SH-SY5Y (cell line): ENCODE measurements at regions not wholly inside any gene's neighbourhood (a gene's known extent, or its start where the extent isn't known, plus 50 kb on each side); places are given as distances from the start of the nearest gene placed in this dataset.

Experiments used
- GATA2 ChIP-seq: IDR thresholded peaks from 2 replicates; pipeline ENCODE4 v1.6.1; 2011; ENCODE audit warnings: mild to moderate bottlenecking, low read depth, low read length
- GATA3 ChIP-seq: IDR thresholded peaks from 2 replicates; pipeline ENCODE4 v1.6.1; 2011; ENCODE audit warnings: low read depth, mild to moderate bottlenecking, low read length, moderate library complexity

GRCh38 chr14:87879389-87879788, 113.6 kb downstream of the GALC start:
- TF ChIP-seq GATA3, result no peak
- no peak for TF ChIP-seq GATA2

- no peak for TF ChIP-seq GATA2
- no peak for TF ChIP-seq GATA3
Measured at GRCh38 chr14:87878959-87879358, 114.0 kb downstream of the GALC start.

GRCh38 chr14:87877877-87878276, 115.1 kb downstream of the GALC start:
- TF ChIP-seq GATA3 (no peak), GATA2 (no peak)

GRCh38 chr14:87874676-87875075, 118.3 kb downstream of the GALC start:
- no peak for TF ChIP-seq GATA3
- TF ChIP-seq GATA2, result no peak

GRCh38 chr14:87873741-87874140, 119.2 kb downstream of the GALC start:
- TF ChIP-seq GATA3 (no peak), GATA2 (no peak)

- TF ChIP-seq GATA2 (no peak), GATA3 (no peak)
Measured at GRCh38 chr14:87869619-87870583, 123.1 kb downstream of the GALC start.

GRCh38 chr14:87868920-87869319, 124.1 kb downstream of the GALC start:
- no peak for TF ChIP-seq GATA2
- no peak for TF ChIP-seq GATA3

- TF ChIP-seq GATA3 (no peak), GATA2 (no peak)
Measured at GRCh38 chr14:87866116-87866515, 126.9 kb downstream of the GALC start.

- TF ChIP-seq GATA3 (no peak), GATA2 (no peak)
Measured at GRCh38 chr14:87864356-87865270, 128.4 kb downstream of the GALC start.

- TF ChIP-seq GATA3 (no peak), GATA2 (no peak)
Measured at GRCh38 chr14:87863047-87863446, 129.9 kb downstream of the GALC start.

GRCh38 chr14:87852107-87852506, 140.9 kb downstream of the GALC start:
- TF ChIP-seq GATA3, result no peak
- no peak for TF ChIP-seq GATA2

- TF ChIP-seq GATA2, result no peak
- no peak for TF ChIP-seq GATA3
Measured at GRCh38 chr14:87851190-87851589, 141.8 kb downstream of the GALC start.

- no peak for TF ChIP-seq GATA2
- no peak for TF ChIP-seq GATA3
Measured at GRCh38 chr14:87847216-87847755, 145.7 kb downstream of the GALC start.

- TF ChIP-seq GATA2 (no peak), GATA3 (no peak)
Measured at GRCh38 chr14:87840906-87841305, 152.1 kb downstream of the GALC start.
